ENCODE measurements at regions not wholly inside any gene's neighbourhood (a gene's known extent, or its start where the extent isn't known, plus 50 kb on each side); places are given as distances from the start of the nearest gene placed in this dataset.

DNA sequence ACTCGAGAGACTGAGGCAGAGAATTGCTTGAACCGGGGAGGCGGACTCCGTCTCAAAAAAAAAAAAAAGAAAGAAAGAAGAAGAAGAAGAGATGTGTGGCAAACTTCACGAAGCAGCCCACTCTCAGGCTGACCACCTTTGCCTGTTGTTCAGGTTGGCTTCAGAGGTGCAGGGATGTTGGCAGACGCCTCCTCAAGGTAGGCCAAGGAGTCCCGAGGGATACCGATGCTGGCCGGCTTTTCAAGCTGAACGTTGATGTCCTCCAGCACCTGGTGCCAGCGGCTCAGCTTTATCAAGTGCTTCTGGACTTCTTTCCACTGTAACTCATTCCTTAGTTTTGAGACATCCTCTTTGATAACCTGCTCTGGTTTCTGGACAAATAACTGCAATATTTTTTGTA is 243.8 kb upstream of the ADGRL2 start:
- H3K9me3 ChIP-seq (ENCODE audit: low read length) = peaks cover 9% of the 10 kb centered on the region; the same call in 1 of the 2 replicates
- POLR2A ChIA-PET = no interaction called here
- CTCF ChIA-PET (ENCODE audit: low intra/inter-chr PET ratio, low total read pairs) = no interaction called here
- FAIRE-seq = no peak
- no peak for ATAC-seq
- H3K36me3 ChIP-seq (replicated peaks in 1 of 2; ENCODE audit: control insufficient read depth in 1 of 2, insufficient read depth in 2 of 2, low read length in 2 of 2) = no peaks in the 10 kb centered on the region
- no peak for DNase-seq (ENCODE audit: low spot score)
- no peaks in the 10 kb centered on the region for H3K4me1 ChIP-seq (ENCODE audit: insufficient read depth, low read length)
- WGBS (ENCODE audit: low lambda C conversion rate) = 65% methylated on average over 11 of the region's 11 CpGs
- no peaks in the 10 kb centered on the region for H3K79me2 ChIP-seq (ENCODE audit: insufficient read depth, low read length)
- no peak for TF ChIP-seq SKI (IDR thresholded peaks at IDR 0.05; ENCODE audit: partially characterized antibody)
- TF ChIP-seq ZNF850 (CRISPR knock-in tag; conservative IDR thresholded peaks at IDR 0.05) = no peak
- no peak for TF ChIP-seq PPARG (CRISPR knock-in tag; conservative IDR thresholded peaks at IDR 0.05)
- TF ChIP-seq ZKSCAN1 (IDR thresholded peaks at IDR 0.05; ENCODE audit: low read length) = no peak
- TF ChIP-seq, protein P1, sequence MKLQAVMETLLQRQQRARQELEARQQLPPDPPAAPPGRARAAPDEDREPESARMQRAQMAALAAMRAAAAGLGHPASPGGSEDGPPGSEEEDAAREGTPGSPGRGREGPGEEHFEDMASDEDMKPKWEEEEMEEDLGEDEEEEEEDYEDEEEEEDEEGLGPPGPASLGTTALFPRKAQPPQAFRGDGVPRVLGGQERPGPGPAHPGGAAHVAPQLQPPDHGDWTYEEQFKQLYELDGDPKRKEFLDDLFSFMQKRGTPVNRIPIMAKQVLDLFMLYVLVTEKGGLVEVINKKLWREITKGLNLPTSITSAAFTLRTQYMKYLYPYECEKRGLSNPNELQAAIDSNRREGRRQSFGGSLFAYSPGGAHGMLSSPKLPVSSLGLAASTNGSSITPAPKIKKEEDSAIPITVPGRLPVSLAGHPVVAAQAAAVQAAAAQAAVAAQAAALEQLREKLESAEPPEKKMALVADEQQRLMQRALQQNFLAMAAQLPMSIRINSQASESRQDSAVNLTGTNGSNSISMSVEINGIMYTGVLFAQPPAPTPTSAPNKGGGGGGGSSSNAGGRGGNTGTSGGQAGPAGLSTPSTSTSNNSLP (IDR thresholded peaks at IDR 0.05; ENCODE audit: low read depth, low read length) = no peak
- no peak for TF ChIP-seq FOSL1 (CRISPR knock-in tag; IDR thresholded peaks at IDR 0.05; ENCODE audit: borderline replicate concordance)
- TF ChIP-seq, protein P2, sequence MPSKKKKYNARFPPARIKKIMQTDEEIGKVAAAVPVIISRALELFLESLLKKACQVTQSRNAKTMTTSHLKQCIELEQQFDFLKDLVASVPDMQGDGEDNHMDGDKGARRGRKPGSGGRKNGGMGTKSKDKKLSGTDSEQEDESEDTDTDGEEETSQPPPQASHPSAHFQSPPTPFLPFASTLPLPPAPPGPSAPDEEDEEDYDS (CRISPR knock-in tag; IDR thresholded peaks at IDR 0.05) = no peak
- no peak for TF ChIP-seq JUNB (CRISPR knock-in tag; IDR thresholded peaks at IDR 0.05; ENCODE audit: borderline replicate concordance)
- TF ChIP-seq, protein P3, sequence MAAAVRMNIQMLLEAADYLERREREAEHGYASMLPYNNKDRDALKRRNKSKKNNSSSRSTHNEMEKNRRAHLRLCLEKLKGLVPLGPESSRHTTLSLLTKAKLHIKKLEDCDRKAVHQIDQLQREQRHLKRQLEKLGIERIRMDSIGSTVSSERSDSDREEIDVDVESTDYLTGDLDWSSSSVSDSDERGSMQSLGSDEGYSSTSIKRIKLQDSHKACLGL (CRISPR knock-in tag; IDR thresholded peaks at IDR 0.05) = no peak
- no peak for TF ChIP-seq ZNF460 (CRISPR knock-in tag; IDR thresholded peaks at IDR 0.05; ENCODE audit: borderline replicate concordance)
- TF ChIP-seq ZNF260 (CRISPR knock-in tag; IDR thresholded peaks at IDR 0.05; ENCODE audit: borderline replicate concordance, low read depth) = no peak
- TF ChIP-seq, protein P4, sequence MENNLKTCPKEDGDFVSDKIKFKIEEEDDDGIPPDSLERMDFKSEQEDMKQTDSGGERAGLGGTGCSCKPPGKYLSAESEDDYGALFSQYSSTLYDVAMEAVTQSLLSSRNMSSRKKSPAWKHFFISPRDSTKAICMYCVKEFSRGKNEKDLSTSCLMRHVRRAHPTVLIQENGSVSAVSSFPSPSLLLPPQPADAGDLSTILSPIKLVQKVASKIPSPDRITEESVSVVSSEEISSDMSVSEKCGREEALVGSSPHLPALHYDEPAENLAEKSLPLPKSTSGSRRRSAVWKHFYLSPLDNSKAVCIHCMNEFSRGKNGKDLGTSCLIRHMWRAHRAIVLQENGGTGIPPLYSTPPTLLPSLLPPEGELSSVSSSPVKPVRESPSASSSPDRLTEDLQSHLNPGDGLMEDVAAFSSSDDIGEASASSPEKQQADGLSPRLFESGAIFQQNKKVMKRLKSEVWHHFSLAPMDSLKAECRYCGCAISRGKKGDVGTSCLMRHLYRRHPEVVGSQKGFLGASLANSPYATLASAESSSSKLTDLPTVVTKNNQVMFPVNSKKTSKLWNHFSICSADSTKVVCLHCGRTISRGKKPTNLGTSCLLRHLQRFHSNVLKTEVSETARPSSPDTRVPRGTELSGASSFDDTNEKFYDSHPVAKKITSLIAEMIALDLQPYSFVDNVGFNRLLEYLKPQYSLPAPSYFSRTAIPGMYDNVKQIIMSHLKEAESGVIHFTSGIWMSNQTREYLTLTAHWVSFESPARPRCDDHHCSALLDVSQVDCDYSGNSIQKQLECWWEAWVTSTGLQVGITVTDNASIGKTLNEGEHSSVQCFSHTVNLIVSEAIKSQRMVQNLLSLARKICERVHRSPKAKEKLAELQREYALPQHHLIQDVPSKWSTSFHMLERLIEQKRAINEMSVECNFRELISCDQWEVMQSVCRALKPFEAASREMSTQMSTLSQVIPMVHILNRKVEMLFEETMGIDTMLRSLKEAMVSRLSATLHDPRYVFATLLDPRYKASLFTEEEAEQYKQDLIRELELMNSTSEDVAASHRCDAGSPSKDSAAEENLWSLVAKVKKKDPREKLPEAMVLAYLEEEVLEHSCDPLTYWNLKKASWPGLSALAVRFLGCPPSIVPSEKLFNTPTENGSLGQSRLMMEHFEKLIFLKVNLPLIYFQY (CRISPR knock-in tag; IDR thresholded peaks at IDR 0.05; ENCODE audit: borderline replicate concordance) = no peak
- no peak overlapping the region for H3K4me2 ChIP-seq (ENCODE audit: low read depth, low read length)
- no peak overlapping the region for H3K9ac ChIP-seq (ENCODE audit: insufficient read depth, low read depth, low read length)
- intact Hi-C loops (cut with micrococcal nuclease; ENCODE audit: unreplicated experiment) (no loop called here), in situ Hi-C loops (cut with HindIII; ENCODE audit: extremely low pct_ligation_motif_present, low pct_unique_long_range_greater_than_20kb) (no loop called here)
- H3K27me3 ChIP-seq (ENCODE audit: control insufficient read depth in 1 of 2, insufficient read depth in 2 of 2, low read length in 2 of 2) = no peaks in the 10 kb centered on the region
- no peak overlapping the region for H3K4me3 ChIP-seq (replicated peaks in 1 of 3; ENCODE audit: insufficient read depth in 1 of 3, low read depth in 2 of 3, low read length in 3 of 3)
- no TSS peak for BruUV-seq (replicated peaks)
- no peak overlapping the region for H2AFZ ChIP-seq (ENCODE audit: low read length)
- no peaks in the 10 kb centered on the region for H4K20me1 ChIP-seq (ENCODE audit: insufficient read depth, low read length)
- no peak overlapping the region for H3K27ac ChIP-seq (ENCODE audit: extremely low read length, insufficient read depth, low read length)

Data from HepG2 (cell line).